Muscle of arm (tissue), 1 donor: ENCODE measurements at regions not wholly inside any gene's neighbourhood (a gene's known extent, or its start where the extent isn't known, plus 50 kb on each side); places are given as distances from the start of the nearest gene placed in this dataset.

Experiments used
- DNase-seq: peaks from one replicate; pipeline ENCODE4 v3.0.0-alpha.2; 2013

DNA sequence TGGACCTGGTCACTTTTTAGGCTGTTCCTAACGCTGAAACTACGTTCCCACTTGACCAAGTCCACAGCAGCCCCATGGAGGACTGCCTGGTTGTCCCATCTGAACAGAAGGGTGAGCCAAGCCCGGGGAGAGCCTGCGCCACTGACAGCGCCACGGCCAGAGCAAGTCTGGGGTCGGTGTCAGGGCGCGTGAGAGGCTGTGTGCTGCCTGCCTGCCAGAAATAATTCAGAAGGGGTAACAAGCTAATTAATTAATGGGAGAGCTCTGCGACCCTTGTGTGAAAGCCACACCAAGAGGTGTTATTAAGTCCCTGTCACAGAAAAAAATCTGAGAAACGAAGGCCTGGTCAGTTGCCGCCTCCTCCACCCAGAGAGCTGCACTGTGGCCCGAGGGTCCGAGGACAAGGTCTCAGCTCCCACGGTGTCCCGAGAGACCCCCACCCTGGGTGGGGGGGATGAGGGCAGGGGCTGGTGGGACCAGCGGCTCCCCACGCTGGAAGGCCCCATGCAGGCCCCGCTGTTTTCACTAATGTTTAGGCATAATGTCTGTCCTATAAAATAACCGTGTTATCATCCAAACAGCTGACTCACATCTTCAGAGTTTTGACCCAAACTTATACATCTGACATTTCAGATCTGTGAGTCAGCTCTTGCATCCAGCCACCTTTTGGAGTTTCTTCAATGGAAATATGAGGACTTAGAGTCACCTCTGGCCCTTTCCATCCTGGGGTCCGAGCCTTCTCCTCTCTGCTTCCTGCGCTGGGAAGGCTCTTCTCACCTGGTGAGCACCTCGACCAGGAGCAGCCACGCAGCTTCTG, 58.5 kb downstream of the DLL1 start:
- DNase-seq, result no peak

DNA sequence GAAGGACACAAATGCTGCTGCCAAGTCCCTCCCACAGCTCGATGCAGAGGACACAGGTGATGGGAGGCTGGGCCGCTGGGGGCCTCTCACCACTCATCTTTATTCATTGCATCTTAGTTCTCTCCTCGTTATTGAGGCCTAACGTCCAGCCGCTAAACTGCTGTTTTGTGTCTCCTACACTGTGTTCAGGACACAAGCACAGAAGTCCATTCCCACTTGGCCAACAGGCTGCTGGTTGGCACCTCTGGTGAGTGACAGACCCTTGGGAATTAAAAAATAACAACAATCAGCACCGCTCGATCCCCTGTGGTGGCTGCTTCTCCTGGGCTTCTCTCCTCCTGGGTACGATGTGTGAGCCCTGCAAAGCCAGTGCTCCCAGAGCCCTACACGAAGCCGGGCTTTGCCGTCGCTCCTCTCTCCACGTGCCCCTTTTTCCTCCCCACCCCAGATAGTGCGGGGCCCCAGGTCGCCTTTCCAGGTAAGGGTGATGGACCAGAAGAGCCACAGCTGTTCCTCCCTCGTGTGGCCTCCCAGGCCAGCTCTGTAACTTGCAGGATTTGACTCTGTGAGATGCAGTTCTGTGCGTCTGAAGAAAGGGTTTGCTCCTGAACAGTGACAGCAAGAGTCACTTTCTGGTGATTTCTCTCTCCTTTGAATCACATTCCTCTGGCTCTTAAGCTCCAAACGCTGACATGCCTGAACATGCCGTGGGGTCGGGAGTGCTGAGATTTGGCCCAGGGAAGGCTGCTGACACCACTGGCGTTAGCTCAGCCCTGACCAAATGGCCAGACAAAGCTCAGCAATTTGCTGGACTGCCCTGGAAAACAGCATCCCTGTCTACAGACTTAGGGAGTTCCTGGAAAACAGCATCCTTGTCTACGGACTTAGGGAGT, 59.3 kb downstream of the DLL1 start:
- DNase-seq, result no peak

DNA sequence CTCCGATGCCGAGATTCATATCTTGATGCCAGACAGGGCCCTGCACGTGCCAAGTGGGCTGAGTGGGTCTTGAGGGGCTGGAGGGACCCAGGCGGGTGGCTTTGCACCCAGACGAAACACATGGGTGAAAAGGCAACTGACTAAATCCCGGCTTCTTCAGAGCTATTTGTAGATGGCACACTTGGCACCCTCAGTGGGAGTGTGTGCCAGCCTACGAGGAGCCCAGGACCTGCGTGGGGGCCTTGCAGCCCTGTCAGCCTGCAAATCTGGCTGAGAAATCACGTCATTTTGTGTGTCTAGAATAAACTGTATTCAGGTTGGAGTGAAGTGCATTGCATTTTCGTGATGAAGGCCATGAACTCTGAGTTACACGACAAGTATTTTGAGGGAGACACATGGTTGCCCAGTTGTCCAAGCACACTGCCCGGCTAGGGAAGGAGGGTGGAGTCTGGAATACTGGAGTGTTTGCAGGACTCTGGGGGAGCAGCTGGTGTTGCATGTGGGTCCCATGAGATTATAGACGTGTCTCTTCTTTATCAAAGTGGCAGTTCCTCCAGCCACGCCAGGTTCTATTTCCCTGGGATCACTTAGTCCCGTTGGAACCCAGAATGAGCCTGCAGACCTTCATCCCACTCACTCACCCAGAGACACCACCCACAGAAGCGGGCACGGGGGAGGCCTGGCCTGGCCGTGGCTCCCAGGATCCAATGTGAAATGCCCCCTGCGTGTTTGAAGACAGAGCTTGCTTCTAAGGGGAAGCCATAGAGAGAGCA, 60.2 kb downstream of the DLL1 start:
- DNase-seq, result no peak

- DNase-seq, result no peak
Measured at GRCh38 chr6:170229851-170230519, 60.9 kb downstream of the DLL1 start.

DNA sequence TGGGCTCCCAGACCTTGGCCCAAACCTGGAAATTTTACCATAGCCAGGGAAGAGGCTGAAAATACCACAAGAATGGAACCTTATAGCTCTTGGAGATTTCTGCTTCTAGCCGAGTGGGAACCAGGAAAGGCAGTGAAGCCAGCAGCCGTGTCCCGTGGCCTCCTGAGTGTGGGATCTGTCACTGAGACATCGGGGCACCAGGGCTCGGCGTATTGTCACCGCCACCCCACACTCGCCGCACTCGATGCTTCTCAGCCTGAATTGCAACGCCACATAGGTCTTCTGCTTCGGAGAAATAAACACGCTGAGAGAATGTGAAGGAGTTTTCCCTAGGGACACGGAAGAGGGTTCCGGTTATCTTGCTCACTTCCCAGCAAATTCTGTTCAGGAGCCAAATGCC, 61.5 kb downstream of the DLL1 start:
- DNase-seq, result no peak

- DNase-seq, result no peak
Measured at GRCh38 chr6:170228946-170229310, 62.0 kb downstream of the DLL1 start.

- no peak for DNase-seq
Measured at GRCh38 chr6:170227996-170228945, 62.6 kb downstream of the DLL1 start.

DNA sequence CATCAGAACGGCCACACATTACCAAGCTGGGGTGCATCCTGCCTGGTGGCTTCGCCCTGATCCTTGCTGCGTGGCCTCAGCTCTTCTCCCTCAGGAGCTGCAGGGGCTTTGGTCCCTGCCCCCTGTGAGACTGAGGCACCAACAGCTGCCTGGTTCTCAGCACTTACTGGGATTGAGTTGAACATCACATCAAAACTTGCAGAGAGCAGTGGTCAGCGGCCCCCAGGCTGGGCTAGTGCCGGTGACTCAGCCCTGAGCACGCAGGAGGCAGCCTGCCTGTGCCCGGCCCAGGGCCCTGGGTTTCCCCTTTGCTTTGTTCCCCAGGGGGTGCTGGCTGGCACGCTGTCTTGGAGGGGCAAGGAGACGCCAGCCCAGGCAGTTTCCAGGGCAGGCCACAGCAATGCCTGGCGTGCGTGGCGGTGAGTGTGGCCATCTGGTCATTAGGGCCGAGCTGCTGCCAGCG, 63.3 kb downstream of the DLL1 start:
- DNase-seq, result no peak

DNA sequence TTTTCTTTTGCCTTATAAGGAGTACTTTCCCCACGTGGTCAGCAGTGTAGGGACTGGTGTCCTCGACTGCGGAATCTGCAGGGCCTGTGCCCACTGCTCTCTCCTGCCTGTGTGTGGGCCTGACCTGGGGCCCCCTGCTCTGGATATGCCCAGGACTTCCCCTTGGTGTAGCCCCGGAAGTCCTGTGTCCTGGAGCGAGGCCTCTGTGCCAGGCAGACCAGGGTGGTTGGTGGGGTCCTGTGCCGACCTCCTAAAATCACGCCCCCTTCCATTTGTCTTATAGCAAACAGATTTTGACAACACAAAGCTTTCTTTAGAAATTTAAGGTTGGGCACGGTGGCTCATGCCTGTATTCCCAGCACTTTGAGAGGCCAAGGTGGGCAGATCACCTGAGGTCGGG, 64.2 kb downstream of the DLL1 start:
- DNase-seq, result no peak

- DNase-seq, result no peak
Measured at GRCh38 chr6:170225852-170226417, 64.9 kb downstream of the DLL1 start.

- DNase-seq, result no peak
Measured at GRCh38 chr6:170224694-170225660, 65.9 kb downstream of the DLL1 start.

DNA sequence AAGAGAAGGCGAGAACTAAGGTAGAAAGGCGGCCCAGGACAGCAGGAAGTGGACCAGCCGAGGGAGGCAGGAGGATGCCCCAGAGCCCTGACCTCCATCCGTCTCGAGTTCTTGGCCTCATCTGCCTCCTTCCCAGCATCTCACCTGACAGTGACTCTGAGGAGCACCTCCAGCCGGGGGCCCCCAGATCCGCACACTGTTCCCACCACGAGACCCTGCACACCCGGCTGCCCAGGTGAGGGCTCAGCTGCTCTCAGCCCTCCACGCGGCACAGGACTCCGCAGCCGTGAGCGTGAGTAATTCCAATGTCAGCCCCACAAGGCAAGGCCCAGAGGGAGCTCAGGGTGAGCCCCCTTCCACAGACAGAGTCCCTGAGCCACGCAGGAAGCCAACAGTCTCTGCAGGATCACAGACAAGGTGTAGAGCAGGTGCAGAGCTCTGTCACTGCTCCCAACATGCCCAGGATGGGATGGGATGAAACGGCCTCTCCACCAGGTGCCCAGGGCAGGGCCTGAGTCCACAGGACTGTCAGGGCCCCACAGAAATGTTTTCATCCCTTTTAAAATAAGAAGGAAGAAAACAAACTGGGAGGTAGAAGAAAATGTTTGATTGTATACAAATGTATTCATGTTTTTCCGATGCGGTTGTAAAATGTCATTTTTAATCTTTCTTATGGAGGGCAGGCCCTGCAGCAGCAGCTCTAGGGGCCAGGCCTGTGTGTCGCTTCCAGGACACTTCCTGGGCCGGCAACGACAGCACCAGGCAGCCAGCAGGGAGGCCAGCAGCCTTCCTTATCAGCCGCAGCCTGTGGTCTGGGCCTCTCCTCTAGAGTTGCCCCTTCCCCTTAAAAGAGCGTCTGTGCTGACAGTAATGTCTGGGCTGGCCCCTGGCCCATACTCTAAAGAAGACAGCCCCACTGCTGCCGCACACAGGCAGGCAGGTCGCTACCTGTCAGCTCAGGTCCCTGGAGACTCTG, 66.9 kb downstream of the DLL1 start:
- DNase-seq, result no peak

DNA sequence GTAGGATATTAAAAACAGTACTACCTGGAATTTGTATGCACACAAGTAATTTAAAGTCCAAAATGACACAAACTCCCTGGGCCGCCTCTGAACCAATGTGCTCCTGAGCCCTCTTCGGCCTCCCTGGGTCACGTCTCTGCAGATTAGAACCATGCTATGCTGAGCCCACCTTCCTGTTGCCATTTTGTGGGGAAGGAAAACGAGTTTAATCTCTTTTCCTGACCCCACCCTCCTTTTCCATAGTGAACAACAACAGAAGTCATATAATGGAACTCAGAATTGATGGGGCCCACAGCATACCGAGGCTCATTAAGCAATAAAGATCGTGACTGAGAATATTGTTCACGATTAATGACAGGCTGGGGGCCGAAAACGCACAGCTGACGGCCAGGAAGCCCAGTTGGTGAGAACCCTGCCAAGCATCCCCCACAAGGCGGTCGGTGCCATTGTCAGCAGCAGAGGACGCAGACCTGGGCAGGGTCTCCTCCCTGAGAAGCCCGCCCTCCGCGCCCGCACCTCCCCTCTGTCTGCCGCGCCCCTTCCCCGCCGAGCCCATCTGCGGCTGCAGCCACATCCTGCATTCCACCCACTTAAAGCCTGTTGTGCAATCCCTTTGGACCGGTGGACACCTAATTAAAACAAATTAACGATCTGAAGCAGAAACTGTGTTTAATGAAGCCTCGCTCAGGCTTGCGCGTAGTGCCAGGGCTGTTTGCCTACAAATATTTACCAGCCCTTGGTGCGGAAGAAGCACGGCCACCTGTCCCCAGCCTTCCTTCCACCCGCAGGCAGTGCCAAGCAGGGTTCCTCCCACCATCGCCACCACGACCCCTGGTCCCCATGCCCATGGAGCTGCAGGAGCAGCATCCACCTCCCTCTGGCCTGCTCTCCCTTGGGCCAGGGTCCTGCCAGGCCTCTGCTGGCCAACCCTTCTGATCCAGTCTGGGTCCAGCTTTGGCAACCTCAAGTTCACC, 68.1 kb downstream of the DLL1 start:
- DNase-seq, result no peak

DNA sequence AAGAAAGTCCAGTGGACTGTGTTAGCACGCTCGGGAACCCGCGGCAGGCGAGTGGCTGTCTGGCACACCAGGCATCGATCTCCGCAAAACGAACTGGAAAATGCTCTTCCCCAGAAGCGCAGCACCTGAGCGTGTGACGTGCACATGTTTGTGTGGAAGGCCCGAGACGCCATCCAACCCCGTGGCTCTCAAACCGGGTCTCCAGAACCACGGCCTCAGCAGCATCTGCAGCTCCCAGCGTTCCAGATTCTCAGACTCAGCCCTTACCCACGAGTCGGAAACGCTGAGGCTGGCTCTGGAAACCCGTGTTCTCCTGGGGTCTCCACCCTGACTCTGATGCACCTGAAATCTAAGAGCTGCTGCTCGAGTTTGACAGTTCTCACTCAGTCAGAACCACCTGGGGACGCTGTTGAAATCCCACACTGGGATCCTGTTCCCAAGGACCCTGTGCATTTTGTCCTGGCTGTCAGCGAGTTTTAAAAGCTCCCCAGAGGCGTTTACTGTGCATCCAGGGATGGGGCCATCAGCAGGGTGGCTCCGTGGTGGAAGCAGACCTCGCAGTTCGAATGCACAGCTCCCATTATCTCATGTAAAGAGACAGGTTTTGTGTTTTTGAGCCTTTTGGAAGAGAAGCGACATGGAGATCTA, 69.0 kb downstream of the DLL1 start:
- DNase-seq, result no peak

- no peak for DNase-seq
Measured at GRCh38 chr6:170221052-170221752, 69.7 kb downstream of the DLL1 start.
